Dendritic cell treated with granulocyte-macrophage colony-stimulating factor and Interleukin-4, amounts not matched to agents 40 ng/mL and 50 ng/mL, for 4 days (primary cell): ENCODE measurements at regions not wholly inside any gene's neighbourhood (a gene's known extent, or its start where the extent isn't known, plus 50 kb on each side); places are given as distances from the start of the nearest gene placed in this dataset.

Source experiments
- H3K27ac Mint-ChIP-seq: one replicate; pipeline ENCODE4 v1.8.0; 2022; ENCODE audit warnings: mild to moderate bottlenecking, mixed read lengths
- H3K27me3 Mint-ChIP-seq: one replicate; pipeline ENCODE4 v1.8.0; 2022; ENCODE audit warnings: mild to moderate bottlenecking, mixed read lengths
- H3K36me3 Mint-ChIP-seq: one replicate; pipeline ENCODE4 v1.8.0; 2022; ENCODE audit warnings: low read depth, mixed read lengths
- H3K4me1 Mint-ChIP-seq: one replicate; pipeline ENCODE4 v1.8.0; 2022; ENCODE audit warnings: low read depth, mixed read lengths
- H3K4me3 Mint-ChIP-seq: one replicate; pipeline ENCODE4 v1.8.0; 2022; ENCODE audit warnings: mild to moderate bottlenecking, moderate library complexity, mixed read lengths
- H3K9me3 Mint-ChIP-seq: one replicate; pipeline ENCODE4 v1.8.0; 2022; ENCODE audit warnings: mixed read lengths
- intact Hi-C: fragments of 100-400 bp; cut with micrococcal nuclease; formaldehyde crosslinking; loops from one replicate; pipeline ENCODE4 v1.15.0; 2022

- H3K27ac Mint-ChIP-seq, result no peak overlapping the region
- no peaks in the 10 kb centered on the region for H3K4me1 Mint-ChIP-seq
- intact Hi-C loops, result no loop called here
- H3K27me3 Mint-ChIP-seq, result no peaks in the 10 kb centered on the region
- H3K4me3 Mint-ChIP-seq, result no peak overlapping the region
- no peaks in the 10 kb centered on the region for H3K9me3 Mint-ChIP-seq
- H3K36me3 Mint-ChIP-seq, result no peaks in the 10 kb centered on the region
These were observed 60.8 kb upstream of the C14orf180 start for GRCh38 chr14:104518659-104519350.

- H3K4me1 Mint-ChIP-seq, result no peaks in the 10 kb centered on the region
- no peaks in the 10 kb centered on the region for H3K9me3 Mint-ChIP-seq
- no peak overlapping the region for H3K4me3 Mint-ChIP-seq
- no peaks in the 10 kb centered on the region for H3K27me3 Mint-ChIP-seq
- no peak overlapping the region for H3K27ac Mint-ChIP-seq
- no peaks in the 10 kb centered on the region for H3K36me3 Mint-ChIP-seq
- intact Hi-C loops, result no loop called here
These were observed 59.8 kb upstream of the C14orf180 start for GRCh38 chr14:104519721-104520120.

- Mint-ChIP-seq H3K36me3 (no peaks in the 10 kb centered on the region), H3K4me3 (no peak overlapping the region), H3K9me3 (no peaks in the 10 kb centered on the region), H3K27ac (no peak overlapping the region), H3K4me1 (no peaks in the 10 kb centered on the region), H3K27me3 (no peaks in the 10 kb centered on the region)
- intact Hi-C loops, result no loop called here
These were observed 58.7 kb upstream of the C14orf180 start for GRCh38 chr14:104520620-104521410.

- Mint-ChIP-seq H3K4me1 (no peaks in the 10 kb centered on the region), H3K36me3 (no peaks in the 10 kb centered on the region), H3K27ac (no peak overlapping the region), H3K9me3 (peaks cover 8% of the 10 kb centered on the region), H3K27me3 (no peaks in the 10 kb centered on the region), H3K4me3 (no peak overlapping the region)
- intact Hi-C loops, result no loop called here
These were observed 57.5 kb upstream of the C14orf180 start for GRCh38 chr14:104521816-104522745.

GRCh38 chr14:104522926-104523545 lies 56.5 kb upstream of the C14orf180 start:
- no peak overlapping the region for H3K4me3 Mint-ChIP-seq
- H3K4me1 Mint-ChIP-seq, result no peaks in the 10 kb centered on the region
- no peak overlapping the region for H3K27ac Mint-ChIP-seq
- intact Hi-C loops, result no loop called here
- H3K27me3 Mint-ChIP-seq, result no peaks in the 10 kb centered on the region
- no peaks in the 10 kb centered on the region for H3K36me3 Mint-ChIP-seq
- peaks cover 18% of the 10 kb centered on the region for H3K9me3 Mint-ChIP-seq

- H3K27ac Mint-ChIP-seq, result no peak overlapping the region
- H3K4me3 Mint-ChIP-seq, result no peak overlapping the region
- no peaks in the 10 kb centered on the region for H3K27me3 Mint-ChIP-seq
- H3K4me1 Mint-ChIP-seq, result no peaks in the 10 kb centered on the region
- peaks cover 22% of the 10 kb centered on the region for H3K9me3 Mint-ChIP-seq
- no peaks in the 10 kb centered on the region for H3K36me3 Mint-ChIP-seq
- intact Hi-C loops, result no loop called here
These were observed 56.0 kb upstream of the C14orf180 start for GRCh38 chr14:104523546-104523935.

- intact Hi-C loops, result no loop called here
- Mint-ChIP-seq H3K4me1 (no peaks in the 10 kb centered on the region), H3K9me3 (peaks cover 22% of the 10 kb centered on the region), H3K4me3 (no peak overlapping the region), H3K36me3 (no peaks in the 10 kb centered on the region), H3K27me3 (no peaks in the 10 kb centered on the region), H3K27ac (no peak overlapping the region)
These were observed 54.8 kb upstream of the C14orf180 start for GRCh38 chr14:104524726-104525125.

GRCh38 chr14:104526723-104527645 lies 52.6 kb upstream of the C14orf180 start:
- intact Hi-C loops, result no loop called here
- no peak overlapping the region for H3K27ac Mint-ChIP-seq
- H3K4me3 Mint-ChIP-seq, result no peak overlapping the region
- no peaks in the 10 kb centered on the region for H3K4me1 Mint-ChIP-seq
- peaks cover 22% of the 10 kb centered on the region for H3K9me3 Mint-ChIP-seq
- H3K36me3 Mint-ChIP-seq, result no peaks in the 10 kb centered on the region
- peaks cover 2% of the 10 kb centered on the region for H3K27me3 Mint-ChIP-seq

- no peak overlapping the region for H3K27ac Mint-ChIP-seq
- H3K4me1 Mint-ChIP-seq, result no peaks in the 10 kb centered on the region
- peaks cover 2% of the 10 kb centered on the region for H3K27me3 Mint-ChIP-seq
- H3K36me3 Mint-ChIP-seq, result no peaks in the 10 kb centered on the region
- intact Hi-C loops, result no loop called here
- peaks cover 22% of the 10 kb centered on the region for H3K9me3 Mint-ChIP-seq
- no peak overlapping the region for H3K4me3 Mint-ChIP-seq
These were observed 51.6 kb upstream of the C14orf180 start for GRCh38 chr14:104527857-104528459.

- peaks cover 22% of the 10 kb centered on the region for H3K9me3 Mint-ChIP-seq
- no peaks in the 10 kb centered on the region for H3K36me3 Mint-ChIP-seq
- H3K4me3 Mint-ChIP-seq, result no peak overlapping the region
- intact Hi-C loops, result no loop called here
- no peak overlapping the region for H3K27ac Mint-ChIP-seq
- H3K4me1 Mint-ChIP-seq, result no peaks in the 10 kb centered on the region
- peaks cover 2% of the 10 kb centered on the region for H3K27me3 Mint-ChIP-seq
These were observed 51.1 kb upstream of the C14orf180 start for GRCh38 chr14:104528496-104528895.
